Islet precursor cell (in vitro differentiated cells): ENCODE measurements at regions not wholly inside any gene's neighbourhood (a gene's known extent, or its start where the extent isn't known, plus 50 kb on each side); places are given as distances from the start of the nearest gene placed in this dataset.
A peak's percentile ranks its signal among the peaks of the same experiment; 100 is the strongest.

ENCODE experiments used
- DNase-seq: peaks from one replicate; pipeline ENCODE4 v3.0.0-alpha.2; 2018

DNA sequence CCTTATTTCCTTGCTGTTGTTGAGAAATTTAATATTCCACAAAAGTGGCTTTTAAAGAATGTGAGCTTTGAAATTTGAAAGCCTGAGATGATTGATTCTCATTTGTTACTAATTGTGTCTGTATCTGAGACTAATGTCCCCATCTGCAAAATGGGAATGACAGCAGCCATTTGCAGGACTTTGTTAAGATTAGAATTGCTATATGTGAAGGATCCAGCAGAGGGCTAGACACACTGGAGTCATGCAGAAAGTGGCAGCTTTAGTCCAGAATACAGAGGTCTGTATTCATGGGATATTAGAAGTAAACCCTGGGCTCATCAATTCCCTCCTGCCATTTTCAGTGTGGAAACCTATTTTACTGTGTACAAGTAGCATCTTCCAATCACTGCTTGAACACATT, 296.5 kb upstream of the GYPC start:
- DNase-seq: peak; percentile 46

- DNase-seq: no peak
Observed at GRCh38 chr2:126367361-126367760, 288.6 kb upstream of the GYPC start.

DNA sequence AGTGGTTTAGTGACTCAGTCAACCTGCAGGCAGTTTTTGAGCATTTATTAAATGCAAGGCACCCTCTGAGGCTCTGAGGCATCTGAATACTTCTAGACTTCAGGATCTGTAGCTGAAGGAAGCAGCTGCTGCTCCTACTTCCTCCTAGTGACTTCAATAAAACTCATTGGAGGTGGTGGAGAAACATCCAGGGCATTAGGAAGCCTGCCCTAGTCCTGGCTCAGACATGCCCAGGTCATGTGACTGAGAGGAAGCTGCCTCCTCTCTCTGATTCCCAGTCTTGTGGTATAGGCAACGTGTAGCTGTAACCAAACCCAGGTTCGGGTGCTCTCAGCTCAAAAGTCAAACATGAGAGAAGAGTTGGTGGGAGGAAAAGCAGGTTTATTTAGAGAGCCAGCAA, 287.2 kb upstream of the GYPC start:
- no peak for DNase-seq

GRCh38 chr2:126370201-126370600, 285.8 kb upstream of the GYPC start:
- no peak for DNase-seq

DNA sequence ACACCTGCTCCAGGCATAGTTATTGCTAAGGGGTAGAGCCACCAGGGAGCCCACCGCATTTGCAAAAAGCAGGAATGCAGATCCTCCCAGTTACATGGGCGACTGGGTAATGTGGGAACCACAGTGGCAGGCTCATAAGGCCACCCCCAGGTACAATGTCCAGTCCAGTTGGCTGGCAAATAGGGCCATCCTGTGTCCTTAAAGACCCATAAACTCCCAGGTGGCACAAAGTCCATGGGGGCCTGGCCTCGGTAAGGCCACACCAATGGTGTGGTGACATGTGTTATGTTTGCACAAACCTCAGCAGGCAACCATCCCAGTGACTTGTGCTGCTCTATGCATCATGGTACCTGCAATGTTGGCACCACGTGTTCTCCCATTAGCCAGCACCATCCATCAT, 283.6 kb upstream of the GYPC start:
- DNase-seq: no peak

DNA sequence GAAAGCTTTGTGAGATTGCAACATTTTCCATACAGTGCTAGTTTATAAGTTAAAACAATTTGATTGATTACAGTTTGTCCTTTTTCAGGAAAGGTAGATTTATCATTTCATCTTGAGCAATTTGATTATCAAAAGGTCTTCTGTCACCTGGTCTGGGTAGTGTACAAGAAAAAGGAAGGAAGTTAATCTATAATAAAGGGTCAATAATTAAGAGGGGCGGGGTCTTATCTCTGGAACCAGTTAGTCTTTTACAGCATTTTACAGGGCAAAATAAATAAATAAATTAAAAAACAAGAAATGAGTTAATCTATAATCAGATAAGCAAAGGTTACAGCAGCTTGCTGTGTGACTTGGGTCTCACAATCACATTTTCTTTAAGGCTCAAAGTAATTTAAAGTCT, 277.8 kb upstream of the GYPC start:
- DNase-seq: no peak

- no peak for DNase-seq
Observed at GRCh38 chr2:126381091-126381490, 274.9 kb upstream of the GYPC start.

- no peak for DNase-seq
Observed at GRCh38 chr2:126382998-126383397, 273.0 kb upstream of the GYPC start.

GRCh38 chr2:126383800-126384199, 272.2 kb upstream of the GYPC start:
- no peak for DNase-seq

DNA sequence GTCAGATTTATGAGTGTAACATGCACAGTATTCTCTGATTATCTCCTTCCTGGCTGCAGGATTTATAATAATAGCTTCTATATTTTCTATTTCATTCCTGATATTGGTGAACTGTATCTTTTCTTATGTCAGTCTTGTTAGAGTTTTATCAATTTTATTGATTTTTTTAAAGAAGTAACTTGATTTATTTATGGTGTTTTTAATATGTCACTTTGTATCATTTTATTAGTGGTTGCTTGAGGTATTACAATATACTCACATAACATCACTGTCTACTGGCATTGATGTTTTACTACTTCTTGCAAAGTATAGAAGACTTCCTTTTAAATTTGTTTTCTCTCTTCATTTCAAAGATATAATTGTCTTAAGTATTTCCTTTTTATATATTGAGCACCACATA, 270.5 kb upstream of the GYPC start:
- no peak for DNase-seq

DNA sequence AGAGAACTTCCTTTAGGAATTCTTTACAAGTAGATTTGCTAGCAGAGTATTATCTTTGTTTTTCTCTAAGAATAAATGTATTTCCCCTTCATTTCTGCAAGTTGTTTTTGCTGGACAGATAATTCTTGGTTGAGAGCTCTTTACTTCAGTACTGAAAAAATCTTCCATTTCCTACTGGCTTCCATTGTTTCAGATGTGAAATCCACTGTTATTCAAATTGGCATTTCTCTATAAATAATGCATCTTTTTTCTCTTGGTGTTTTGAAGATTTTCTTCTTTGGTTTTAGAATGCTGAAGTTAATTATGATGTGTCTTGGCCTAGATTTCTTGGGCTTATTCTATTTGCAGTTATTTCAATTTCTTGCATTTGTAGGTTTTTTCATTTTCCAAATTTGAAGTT, 270.0 kb upstream of the GYPC start:
- DNase-seq: no peak

DNA sequence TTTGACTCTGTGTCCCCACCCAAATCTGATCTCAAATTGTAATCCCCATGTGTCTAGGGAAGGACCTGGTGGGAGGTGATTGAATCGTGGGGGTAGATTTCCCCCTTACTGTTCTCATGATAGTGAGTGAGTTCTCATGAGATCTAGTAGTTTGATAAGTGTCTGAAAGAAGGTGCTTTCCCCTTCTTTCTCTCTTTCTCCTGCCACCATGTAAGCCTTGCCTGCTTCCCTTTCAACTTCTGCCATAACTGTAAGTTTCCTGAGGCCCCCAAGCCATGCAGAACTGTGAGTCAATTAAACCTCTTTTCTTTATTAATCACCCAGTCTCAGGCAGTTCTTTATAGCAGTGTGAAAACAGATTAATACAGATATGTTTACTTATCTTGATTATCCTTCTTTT, 266.5 kb upstream of the GYPC start:
- no peak for DNase-seq

- no peak for DNase-seq
Observed at GRCh38 chr2:126392889-126393288, 263.1 kb upstream of the GYPC start.

- no peak for DNase-seq
Observed at GRCh38 chr2:126399001-126399400, 257.0 kb upstream of the GYPC start.

DNA sequence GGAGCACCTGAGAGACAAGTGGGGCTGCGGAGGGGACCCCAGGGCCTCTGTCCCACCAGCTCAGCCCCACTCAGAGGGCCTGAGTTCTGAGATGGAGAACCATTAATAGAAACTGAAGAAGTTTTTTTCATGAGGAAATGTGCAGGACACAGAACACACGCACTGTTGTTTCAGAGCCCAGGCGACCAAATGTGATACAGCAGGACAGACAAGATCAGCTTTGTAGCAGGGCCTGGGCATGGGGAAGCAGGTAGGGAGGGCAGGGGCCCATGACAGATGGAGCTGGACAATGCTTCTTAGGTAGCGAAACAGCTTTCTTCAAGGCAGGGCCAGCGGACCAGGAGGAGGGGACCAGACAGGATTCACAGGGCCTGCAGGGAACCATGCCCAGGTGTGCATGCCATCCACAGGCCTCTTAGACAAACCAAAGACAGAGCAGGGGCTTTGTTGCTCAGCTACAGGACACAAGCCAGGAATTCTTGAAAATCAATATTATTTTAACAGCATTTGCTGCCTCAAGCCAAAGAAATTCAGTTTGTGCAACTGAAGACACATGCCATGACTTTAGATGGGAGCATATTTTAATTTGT, 252.8 kb upstream of the GYPC start:
- no peak for DNase-seq

DNA sequence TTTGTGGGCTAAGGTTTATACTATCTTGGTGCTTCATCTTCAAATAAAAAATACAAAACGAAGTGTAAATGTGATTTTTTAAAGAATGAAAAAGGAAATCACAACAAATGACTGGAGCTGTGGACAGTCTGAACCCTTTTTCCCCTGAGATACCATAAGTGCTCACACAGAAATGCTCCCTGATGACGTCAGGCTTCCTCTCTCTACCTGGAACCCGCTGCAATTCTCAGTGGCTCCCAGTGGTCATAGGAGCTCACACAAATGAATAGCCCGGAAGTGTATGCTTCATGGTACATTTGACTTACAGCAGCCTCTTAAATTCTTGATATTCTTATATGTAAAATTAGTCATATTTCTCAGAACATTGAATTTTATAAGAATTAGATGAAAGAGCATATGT, 249.7 kb upstream of the GYPC start:
- no peak for DNase-seq

GRCh38 chr2:126408671-126409070, 247.3 kb upstream of the GYPC start:
- no peak for DNase-seq

- DNase-seq: no peak
Observed at GRCh38 chr2:126409850-126410249, 246.1 kb upstream of the GYPC start.

DNA sequence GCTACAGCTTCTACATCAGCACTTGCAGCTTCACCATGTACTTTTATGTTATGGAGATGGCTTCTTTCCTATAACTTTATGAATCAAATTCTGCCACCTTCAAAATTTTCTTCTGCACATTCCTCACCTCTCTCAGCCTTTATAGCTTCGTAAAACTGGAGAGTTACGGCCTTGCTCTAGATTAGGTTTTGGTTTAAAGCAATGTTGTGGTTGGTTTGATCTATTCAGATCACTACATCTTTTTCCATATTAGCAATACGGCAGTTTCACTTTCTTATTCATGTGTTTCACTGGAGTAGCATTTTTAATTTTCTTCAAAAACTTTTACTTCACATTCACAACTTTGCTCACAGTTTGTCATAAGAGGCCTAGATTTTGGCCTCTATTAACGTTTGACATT, 242.9 kb upstream of the GYPC start:
- DNase-seq: no peak

DNA sequence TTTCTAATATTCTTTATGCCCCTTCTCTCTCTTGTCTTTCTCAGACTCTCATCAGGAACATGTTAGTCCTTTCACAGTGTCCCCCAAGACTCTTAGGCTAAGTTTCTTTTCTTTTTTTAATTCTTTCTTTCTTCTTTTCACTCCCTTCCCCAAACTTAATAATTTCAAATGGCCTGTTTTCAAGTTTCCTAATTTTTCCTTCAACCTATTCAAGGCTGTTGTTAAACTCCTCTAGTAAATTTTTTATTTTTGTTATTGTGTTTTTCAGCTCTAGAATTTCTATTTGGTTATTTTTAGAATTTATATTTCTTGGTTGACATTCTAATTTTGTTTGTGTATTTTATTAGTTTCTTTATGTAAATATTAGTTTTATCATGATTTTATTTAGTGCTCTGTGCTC, 236.6 kb upstream of the GYPC start:
- DNase-seq: no peak

GRCh38 chr2:126425943-126426342, 230.0 kb upstream of the GYPC start:
- no peak for DNase-seq

DNA sequence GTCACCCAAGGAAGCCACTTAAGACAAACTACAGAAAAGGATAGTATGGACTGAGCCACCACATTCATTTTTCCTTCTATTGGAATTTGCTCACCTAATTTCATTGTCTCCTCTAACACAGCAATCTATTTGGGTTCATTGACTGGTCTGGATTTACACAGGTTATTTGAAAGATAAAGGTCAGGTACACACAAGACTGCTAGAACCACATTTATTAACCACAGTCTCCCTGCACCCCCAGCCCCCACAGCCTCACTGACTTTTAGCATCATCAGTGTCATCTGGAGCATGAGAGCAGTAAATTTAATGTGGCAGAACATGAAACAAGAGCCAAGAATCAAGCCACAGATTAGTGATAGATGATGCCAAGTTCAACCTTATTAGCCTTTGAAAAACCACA, 226.9 kb upstream of the GYPC start:
- DNase-seq: no peak

DNA sequence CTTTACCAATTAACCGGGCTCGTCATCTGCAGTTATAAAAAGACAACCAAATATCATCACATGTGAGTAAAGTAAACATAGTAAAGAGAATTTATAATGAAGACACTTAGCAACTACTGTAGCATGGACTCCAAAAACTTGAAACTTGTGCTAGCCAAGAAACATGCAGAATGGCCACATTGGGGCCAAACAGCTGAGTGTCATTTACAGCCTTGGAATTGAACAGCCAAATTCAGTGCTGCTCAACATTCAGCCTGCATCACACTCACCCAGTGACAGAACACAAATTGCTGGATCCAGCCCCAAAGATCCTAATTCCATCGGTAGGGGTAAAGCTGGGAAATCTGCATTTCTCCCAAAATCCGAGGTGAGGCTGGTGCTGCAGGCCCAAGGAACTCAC, 224.8 kb upstream of the GYPC start:
- DNase-seq: no peak

- DNase-seq: no peak
Observed at GRCh38 chr2:126436411-126436810, 219.5 kb upstream of the GYPC start.

GRCh38 chr2:126437016-126437415, 218.9 kb upstream of the GYPC start:
- no peak for DNase-seq

DNA sequence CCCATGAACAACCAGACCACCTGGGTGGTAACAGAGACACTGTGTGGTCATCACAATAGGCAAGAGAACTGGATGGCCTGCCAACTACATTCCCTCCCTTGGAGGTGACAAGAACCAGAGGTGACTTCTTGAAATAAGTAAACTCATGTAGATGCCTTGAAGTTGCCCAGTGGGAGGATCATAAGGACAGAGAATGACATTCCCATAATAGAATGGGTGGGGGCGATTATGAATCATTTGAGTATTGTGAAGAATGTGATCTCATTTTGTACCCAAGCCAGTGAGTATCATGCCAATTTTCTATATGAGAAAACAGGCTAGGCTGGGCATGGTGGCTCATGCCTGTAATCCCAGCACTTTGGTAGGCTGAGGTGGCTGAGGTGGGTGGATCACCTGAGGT, 211.4 kb upstream of the GYPC start:
- no peak for DNase-seq
